Right renal pelvis (tissue), 4 donors: ENCODE measurements at regions not wholly inside any gene's neighbourhood (a gene's known extent, or its start where the extent isn't known, plus 50 kb on each side); places are given as distances from the start of the nearest gene placed in this dataset.

ENCODE experiments used
- DNase-seq, 4 donors: peaks; one replicate each; pipeline ENCODE4 v3.0.0-alpha.2; 2013; ENCODE audit warnings: low read depth in 4 of 4, low spot score in 3 of 4, missing footprints in 1 of 4

- DNase-seq, result no peak
Observed at GRCh38 chr10:90561666-90562065, 296.2 kb downstream of the HTR7 start.

- peak in 3 of 4 donors; percentile 14 to 18 (median 15) for DNase-seq
Observed at GRCh38 chr10:90571481-90572258, 286.2 kb downstream of the HTR7 start.

GRCh38 chr10:90575125-90575524 lies 282.7 kb downstream of the HTR7 start:
- DNase-seq, result no peak

GRCh38 chr10:90577569-90577968 lies 280.3 kb downstream of the HTR7 start:
- no peak for DNase-seq

GRCh38 chr10:90579602-90580242 lies 278.1 kb downstream of the HTR7 start:
- no peak for DNase-seq

GRCh38 chr10:90583416-90583815 lies 274.4 kb downstream of the HTR7 start:
- DNase-seq, result no peak

- DNase-seq, result no peak
Observed at GRCh38 chr10:90587081-90587491, 270.8 kb downstream of the HTR7 start.

- DNase-seq, result no peak
Observed at GRCh38 chr10:90587561-90587960, 270.3 kb downstream of the HTR7 start.

GRCh38 chr10:90588222-90588621 lies 269.6 kb downstream of the HTR7 start:
- no peak for DNase-seq

GRCh38 chr10:90589825-90590224 lies 268.0 kb downstream of the HTR7 start:
- DNase-seq, result no peak

GRCh38 chr10:90591629-90592028 lies 266.2 kb downstream of the HTR7 start:
- DNase-seq, result no peak

GRCh38 chr10:90592638-90593302 lies 265.1 kb downstream of the HTR7 start:
- DNase-seq, result peak in 3 of 4 donors; percentile 19 to 32 (median 31)

GRCh38 chr10:90598513-90598912 lies 259.3 kb downstream of the HTR7 start:
- DNase-seq, result no peak

GRCh38 chr10:90602862-90603610 lies 254.8 kb downstream of the HTR7 start:
- DNase-seq, result no peak

- peak in 1 of 4 donors; percentile 12 for DNase-seq
Observed at GRCh38 chr10:90604636-90605035, 253.2 kb downstream of the HTR7 start.

- DNase-seq, result no peak
Observed at GRCh38 chr10:90605506-90605905, 252.3 kb downstream of the HTR7 start.

- DNase-seq, result no peak
Observed at GRCh38 chr10:90612276-90612675, 245.6 kb downstream of the HTR7 start.

GRCh38 chr10:90614631-90615030 lies 243.2 kb downstream of the HTR7 start:
- DNase-seq, result no peak

- DNase-seq, result peak in 2 of 4 donors; percentile 5 to 14
Observed at GRCh38 chr10:90621577-90621976, 236.3 kb downstream of the HTR7 start.

- DNase-seq, result no peak
Observed at GRCh38 chr10:90635111-90635765, 222.6 kb downstream of the HTR7 start.
